ENCODE measurements at regions not wholly inside any gene's neighbourhood (a gene's known extent, or its start where the extent isn't known, plus 50 kb on each side); places are given as distances from the start of the nearest gene placed in this dataset.
"Not testable (repeated sequence)": the region's sequence is repeated elsewhere in the genome, so short reads cannot be mapped to it uniquely, and the experiment has no call there.

- no peaks in the 10 kb centered on the region for H3K4me1 Mint-ChIP-seq
- H3K27me3 Mint-ChIP-seq (ENCODE audit: low read depth) = no peaks in the 10 kb centered on the region
- no peak for DNase-seq (ENCODE audit: low read depth, low spot score)
Observed at GRCh38 chr19:27709496-27709895, 1503.5 kb downstream of the UQCRFS1 start.

GRCh38 chr19:27708986-27709385 lies 1504.0 kb downstream of the UQCRFS1 start:
- not testable (repeated sequence) for H3K27ac Mint-ChIP-seq (ENCODE audit: unreplicated experiment); H3K36me3 Mint-ChIP-seq (ENCODE audit: low read depth); DNase-seq (ENCODE audit: low read depth, low spot score); H3K4me1 Mint-ChIP-seq; H3K27me3 Mint-ChIP-seq (ENCODE audit: low read depth); H3K4me3 Mint-ChIP-seq
- peaks cover 30% of the 10 kb centered on the region for H3K9me3 Mint-ChIP-seq

More at GRCh38 chr19:27709496-27709895, 1503.5 kb downstream of the UQCRFS1 start:
- no peak for TF ChIP-seq CTCF (conservative IDR thresholded peaks at IDR 0.05)
- H3K27ac Mint-ChIP-seq (ENCODE audit: unreplicated experiment) = no peak overlapping the region
- peaks cover 30% of the 10 kb centered on the region for H3K9me3 Mint-ChIP-seq
- peaks cover 9% of the 10 kb centered on the region for H3K36me3 Mint-ChIP-seq (ENCODE audit: low read depth)
- H3K4me3 Mint-ChIP-seq = no peak overlapping the region

- DNase-seq (ENCODE audit: low read depth, low spot score); H3K27me3 Mint-ChIP-seq (ENCODE audit: low read depth); H3K4me1 Mint-ChIP-seq; H3K27ac Mint-ChIP-seq (ENCODE audit: unreplicated experiment); H3K4me3 Mint-ChIP-seq; H3K36me3 Mint-ChIP-seq (ENCODE audit: low read depth): not testable (repeated sequence)
- peaks cover 24% of the 10 kb centered on the region for H3K9me3 Mint-ChIP-seq
Observed at GRCh38 chr19:27707026-27707425, 1505.9 kb downstream of the UQCRFS1 start.

GRCh38 chr19:27705896-27706295 lies 1507.1 kb downstream of the UQCRFS1 start:
- no peak overlapping the region for H3K27ac Mint-ChIP-seq (ENCODE audit: unreplicated experiment)

GRCh38 chr19:27694361-27695055 lies 1518.4 kb downstream of the UQCRFS1 start:
- no peak for TF ChIP-seq CTCF (conservative IDR thresholded peaks at IDR 0.05)
- no peaks in the 10 kb centered on the region for H3K27me3 Mint-ChIP-seq (ENCODE audit: low read depth)
- no peak for DNase-seq (ENCODE audit: low read depth, low spot score)
- no peak overlapping the region for H3K27ac Mint-ChIP-seq (ENCODE audit: unreplicated experiment)
- no peak overlapping the region for H3K4me3 Mint-ChIP-seq
- H3K4me1 Mint-ChIP-seq = no peaks in the 10 kb centered on the region
- peaks cover 32% of the 10 kb centered on the region for H3K9me3 Mint-ChIP-seq
- peaks cover 9% of the 10 kb centered on the region for H3K36me3 Mint-ChIP-seq (ENCODE audit: low read depth)

More at GRCh38 chr19:27705896-27706295, 1507.1 kb downstream of the UQCRFS1 start:
- Mint-ChIP-seq H3K36me3 (ENCODE audit: low read depth) (peaks cover 4% of the 10 kb centered on the region), H3K27me3 (ENCODE audit: low read depth) (no peaks in the 10 kb centered on the region), H3K4me3 (no peak overlapping the region), H3K9me3 (peaks cover 18% of the 10 kb centered on the region), H3K4me1 (no peaks in the 10 kb centered on the region)
- DNase-seq (ENCODE audit: low read depth, low spot score) = no peak
- TF ChIP-seq CTCF (conservative IDR thresholded peaks at IDR 0.05) = no peak

GRCh38 chr19:27691991-27692390 lies 1521.0 kb downstream of the UQCRFS1 start:
- DNase-seq (ENCODE audit: low read depth, low spot score) = no peak
- Mint-ChIP-seq H3K4me3 (no peak overlapping the region), H3K36me3 (ENCODE audit: low read depth) (peaks cover 2% of the 10 kb centered on the region), H3K9me3 (peaks cover 20% of the 10 kb centered on the region), H3K27me3 (ENCODE audit: low read depth) (no peaks in the 10 kb centered on the region), H3K27ac (ENCODE audit: unreplicated experiment) (no peak overlapping the region), H3K4me1 (no peaks in the 10 kb centered on the region)
- TF ChIP-seq CTCF (conservative IDR thresholded peaks at IDR 0.05) = no peak
